Natural killer cell (primary cell): ENCODE measurements at regions not wholly inside any gene's neighbourhood (a gene's known extent, or its start where the extent isn't known, plus 50 kb on each side); places are given as distances from the start of the nearest gene placed in this dataset.

Source experiments
- ATAC-seq, 3 donors: fragments of 150-1000 bp in 2 of 3; fragments of 200-7000 bp in 1 of 3; cut with Tn5 transposase; 1 replicate in 1 of 3; 2 replicates in 2 of 3; pipeline ENCODE4 v1.10.0; 2021; ENCODE audit warnings: mild to moderate bottlenecking in 2 of 3, moderate library complexity in 2 of 3
- DNase-seq, 2 donors: peaks; one replicate each; pipeline versions ENCODE4 v3.0.0 to v3.0.0-alpha.2; 2013 to 2021; ENCODE audit warnings: mixed read lengths in 1 of 2
- H3K27ac ChIP-seq: one replicate; pipeline ENCODE4 v1.5.1; 2013; ENCODE audit warnings: mild to moderate bottlenecking, low read length
- H3K27me3 ChIP-seq: one replicate; pipeline ENCODE4 v1.6.1; 2013; ENCODE audit warnings: low read length; ENCODE audit not compliant: control insufficient read depth, insufficient read depth
- H3K36me3 ChIP-seq: one replicate; pipeline ENCODE4 v1.6.1; 2013; ENCODE audit warnings: low read length; ENCODE audit not compliant: control insufficient read depth, insufficient read depth
- H3K4me1 ChIP-seq: one replicate; pipeline ENCODE4 v1.6.1; 2013; ENCODE audit warnings: low read length; ENCODE audit not compliant: control insufficient read depth, insufficient read depth
- H3K4me3 ChIP-seq: one replicate; pipeline ENCODE4 v1.5.1; 2013; ENCODE audit warnings: low read length
- H3K9me3 ChIP-seq: one replicate; pipeline ENCODE4 v1.6.1; 2013; ENCODE audit warnings: low read length; ENCODE audit not compliant: control insufficient read depth, insufficient read depth
- H3K27ac Mint-ChIP-seq, 2 donors: one replicate each; pipeline ENCODE4 v1.8.0; 2022; ENCODE audit warnings: mild to moderate bottlenecking in 2 of 2, mixed read lengths in 2 of 2, moderate library complexity in 1 of 2
- H3K27me3 Mint-ChIP-seq, 2 donors: one replicate each; pipeline ENCODE4 v1.8.0; 2022; ENCODE audit warnings: low read depth in 2 of 2, mixed read lengths in 2 of 2
- H3K36me3 Mint-ChIP-seq: one replicate; pipeline ENCODE4 v1.8.0; 2022; ENCODE audit warnings: mixed read lengths
- H3K4me1 Mint-ChIP-seq, 2 donors: one replicate each; pipeline ENCODE4 v1.8.0; 2022; ENCODE audit warnings: mixed read lengths in 2 of 2
- H3K4me3 Mint-ChIP-seq: one replicate; pipeline ENCODE4 v1.8.0; 2022; ENCODE audit warnings: mild to moderate bottlenecking, moderate library complexity, mixed read lengths
- H3K9me3 Mint-ChIP-seq, 2 donors: one replicate each; pipeline ENCODE4 v1.8.0; 2022; ENCODE audit warnings: mixed read lengths in 2 of 2
- CTCF ChIP-seq: fragments of 200-600 bp; IDR thresholded peaks from one replicate; pipeline ENCODE4 v1.8.0; 2022; ENCODE audit warnings: antibody characterized with exemption
- WGBS: methylation state at CpG from one replicate; pipeline ENCODE4 v1.1.7; 2013; ENCODE audit warnings: missing lambda C conversion rate; ENCODE audit not compliant: insufficient coverage; 5-methylcytosine and 5-hydroxymethylcytosine counted together
- intact Hi-C: fragments of 100-400 bp; cut with micrococcal nuclease; formaldehyde crosslinking; loops from one replicate; pipeline ENCODE4 v1.14.2; 2022

GRCh38 chr3:64318668-64319271, 93.5 kb upstream of the PRICKLE2 start:
- Histone ChIP-seq H3K9me3 (no peaks in the 10 kb centered on the region), H3K27ac (no peak overlapping the region), H3K27me3 (no peaks in the 10 kb centered on the region), H3K4me1 (no peaks in the 10 kb centered on the region), H3K36me3 (no peaks in the 10 kb centered on the region), H3K4me3 (no peak overlapping the region)
- no peak overlapping the region for H3K27ac Mint-ChIP-seq
- DNase-seq = no peak
- no peak overlapping the region for H3K4me3 Mint-ChIP-seq
- H3K9me3 Mint-ChIP-seq = peaks cover 5 to 6% of the 10 kb centered on the region in 2 donors
- intact Hi-C loops = no loop called here
- WGBS = 89% methylated on average over 1 of the region's 1 CpG
- no peaks in the 10 kb centered on the region for H3K27me3 Mint-ChIP-seq
- TF ChIP-seq CTCF = no peak
- no peaks in the 10 kb centered on the region for H3K4me1 Mint-ChIP-seq
- no peak for ATAC-seq
- H3K36me3 Mint-ChIP-seq = no peaks in the 10 kb centered on the region

GRCh38 chr3:64318001-64318400, 92.7 kb upstream of the PRICKLE2 start:
- Histone ChIP-seq H3K27ac (no peak overlapping the region), H3K4me1 (no peaks in the 10 kb centered on the region), H3K36me3 (no peaks in the 10 kb centered on the region), H3K9me3 (no peaks in the 10 kb centered on the region), H3K4me3 (no peak overlapping the region), H3K27me3 (no peaks in the 10 kb centered on the region)
- Mint-ChIP-seq H3K27ac (no peak overlapping the region), H3K36me3 (no peaks in the 10 kb centered on the region), H3K27me3 (no peaks in the 10 kb centered on the region), H3K9me3 (peaks cover 3 to 4% of the 10 kb centered on the region in 2 donors), H3K4me1 (no peaks in the 10 kb centered on the region), H3K4me3 (no peak overlapping the region)
- ATAC-seq (no peak), DNase-seq (no peak)
- 86% methylated on average over 3 of the region's 3 CpGs for WGBS
- TF ChIP-seq CTCF = no peak
- intact Hi-C loops = no loop called here

GRCh38 chr3:64316971-64317370, 91.7 kb upstream of the PRICKLE2 start:
- no peaks in the 10 kb centered on the region for H3K27me3 ChIP-seq
- WGBS = 85% methylated on average over 4 of the region's 4 CpGs
- Mint-ChIP-seq H3K9me3 (peaks cover 3 to 4% of the 10 kb centered on the region in 2 donors), H3K36me3 (no peaks in the 10 kb centered on the region), H3K4me1 (no peaks in the 10 kb centered on the region), H3K27ac (no peak overlapping the region), H3K4me3 (no peak overlapping the region), H3K27me3 (no peaks in the 10 kb centered on the region)
- no peaks in the 10 kb centered on the region for H3K9me3 ChIP-seq
- H3K36me3 ChIP-seq = no peaks in the 10 kb centered on the region
- DNase-seq (no peak), ATAC-seq (no peak)
- H3K4me3 ChIP-seq = no peak overlapping the region
- intact Hi-C loops = no loop called here
- no peak overlapping the region for H3K27ac ChIP-seq
- no peak for TF ChIP-seq CTCF
- no peaks in the 10 kb centered on the region for H3K4me1 ChIP-seq

GRCh38 chr3:64311424-64312061, 86.3 kb upstream of the PRICKLE2 start:
- H3K4me3 Mint-ChIP-seq = no peak overlapping the region
- Histone ChIP-seq H3K27me3 (no peaks in the 10 kb centered on the region), H3K36me3 (no peaks in the 10 kb centered on the region), H3K9me3 (no peaks in the 10 kb centered on the region), H3K4me3 (no peak overlapping the region), H3K4me1 (no peaks in the 10 kb centered on the region), H3K27ac (no peak overlapping the region)
- WGBS = 84% methylated on average over 4 of the region's 5 CpGs
- no peak overlapping the region for H3K27ac Mint-ChIP-seq
- ATAC-seq (no peak), DNase-seq (no peak)
- no peaks in the 10 kb centered on the region for H3K36me3 Mint-ChIP-seq
- intact Hi-C loops = no loop called here
- H3K4me1 Mint-ChIP-seq = no peaks in the 10 kb centered on the region
- no peaks in the 10 kb centered on the region for H3K27me3 Mint-ChIP-seq
- peaks cover 0 to 4% of the 10 kb centered on the region in 2 donors for H3K9me3 Mint-ChIP-seq
- no peak for TF ChIP-seq CTCF
